Suprapubic skin (tissue), 4 donors: ENCODE measurements at regions not wholly inside any gene's neighbourhood (a gene's known extent, or its start where the extent isn't known, plus 50 kb on each side); places are given as distances from the start of the nearest gene placed in this dataset.

ENCODE experiments used
- CTCF ChIP-seq, 2 donors: fragments of 200-600 bp in 1 of 2; fragments of 450-650 bp in 1 of 2; sonication (generic) in 1 of 2; IDR thresholded peaks; one replicate each; pipeline ENCODE4 v1.5.1; 2016 to 2019; ENCODE audit warnings: antibody characterized with exemption in 2 of 2, mild to moderate bottlenecking in 1 of 2, moderate library complexity in 1 of 2
- EP300 ChIP-seq: sonication (generic); formaldehyde crosslinking; IDR thresholded peaks from one replicate; pipeline ENCODE4 v1.6.1; 2017; ENCODE audit warnings: antibody characterized with exemption
- POLR2A ChIP-seq, 2 donors: fragments of 450-650 bp; IDR thresholded peaks; one replicate each; pipeline ENCODE4 v1.6.1; 2017; ENCODE audit warnings: antibody characterized with exemption in 2 of 2, mild to moderate bottlenecking in 2 of 2, moderate library complexity in 2 of 2
- POLR2AphosphoS5 ChIP-seq, 3 donors: sonication (generic); formaldehyde crosslinking; IDR thresholded peaks; one replicate each; pipeline ENCODE4 v1.6.1; 2017; ENCODE audit warnings: antibody characterized with exemption in 3 of 3

- TF ChIP-seq POLR2AphosphoS5 (IDR thresholded peaks at IDR 0.05) (no peak), POLR2A (IDR thresholded peaks at IDR 0.05) (no peak), EP300 (no peak), CTCF (IDR thresholded peaks at IDR 0.05) (no peak)
These were observed 221.3 kb upstream of the ITGA4 start for GRCh38 chr2:181235683-181236459.
